NT2/D1 (cell line): ENCODE measurements at regions not wholly inside any gene's neighbourhood (a gene's known extent, or its start where the extent isn't known, plus 50 kb on each side); places are given as distances from the start of the nearest gene placed in this dataset.

Experiments
- SUZ12 ChIP-seq: IDR thresholded peaks from 2 replicates; pipeline ENCODE4 v1.6.1; 2011; ENCODE audit not compliant: insufficient read length, insufficient read depth; ENCODE audit errors: extremely low read depth
- YY1 ChIP-seq: IDR thresholded peaks from 2 replicates; pipeline ENCODE4 v1.6.1; 2011; ENCODE audit not compliant: insufficient read length, insufficient read depth
- ZNF274 ChIP-seq: IDR thresholded peaks from 2 replicates; pipeline ENCODE4 v1.6.1; 2011; ENCODE audit warnings: mild to moderate bottlenecking, low read depth, low read length

DNA sequence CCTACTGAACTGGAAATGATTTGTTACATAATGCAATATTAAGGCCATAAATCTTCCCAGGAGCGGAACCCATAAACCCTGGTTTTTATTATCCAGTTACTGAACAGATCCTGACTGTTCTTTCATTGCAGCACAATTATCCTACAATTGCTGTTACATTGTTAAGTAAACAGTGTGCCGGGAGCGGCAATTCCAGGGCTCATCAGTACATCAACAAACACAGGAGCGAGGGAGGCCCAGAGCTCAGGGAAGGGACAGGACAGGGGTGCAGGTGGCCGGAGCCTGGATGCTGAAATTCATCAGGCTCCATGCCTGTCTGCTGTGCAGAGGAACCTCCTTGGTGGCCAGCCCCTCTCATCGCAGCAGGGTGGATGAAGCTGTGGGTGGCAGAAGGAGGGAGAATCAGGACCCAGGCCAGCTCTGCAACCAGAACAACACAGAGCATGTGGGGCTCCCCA is 544.7 kb downstream of the NPHP4 start:
- TF ChIP-seq SUZ12, result no peak
- TF ChIP-seq YY1, result no peak
- TF ChIP-seq ZNF274, result no peak
